GM23338 (cell line): ENCODE measurements at regions not wholly inside any gene's neighbourhood (a gene's known extent, or its start where the extent isn't known, plus 50 kb on each side); places are given as distances from the start of the nearest gene placed in this dataset.

Source experiments
- ATAC-seq: fragments of 200-7000 bp; cut with Tn5 transposase; 3 replicates; pipeline ENCODE4 v1.9.1; 2020
- DNase-seq: peaks from one replicate; pipeline ENCODE4 v3.0.0-alpha.2; 2015; ENCODE audit warnings: low spot score
- H2AFZ ChIP-seq: fragments of 200-600 bp; sonication (generic); 2 replicates; pipeline ENCODE4 v1.8.0; 2016; ENCODE audit warnings: antibody characterized with exemption, mild to moderate bottlenecking, moderate library complexity
- H3F3A ChIP-seq: fragments of 200-600 bp; sonication (generic); replicated peaks from 2 replicates; pipeline ENCODE4 v1.8.0; 2017; ENCODE audit warnings: antibody characterized with exemption, mixed run types, low read depth
- H3K27ac ChIP-seq: fragments of 200-600 bp; sonication (generic); 2 replicates; pipeline ENCODE4 v1.6.1; 2016; ENCODE audit warnings: low read depth
- H3K27me3 ChIP-seq: fragments of 200-600 bp; sonication (generic); 2 replicates; pipeline ENCODE4 v1.8.0; 2016; ENCODE audit warnings: mild to moderate bottlenecking, mixed run types, moderate library complexity; ENCODE audit not compliant: insufficient read depth
- H3K36me3 ChIP-seq: fragments of 200-600 bp; sonication (generic); 2 replicates; pipeline ENCODE4 v1.8.0; 2016; ENCODE audit warnings: mild to moderate bottlenecking; ENCODE audit not compliant: insufficient read depth
- H3K4me1 ChIP-seq: fragments of 200-600 bp; sonication (generic); 2 replicates; pipeline ENCODE4 v1.8.0; 2016; ENCODE audit warnings: mild to moderate bottlenecking, moderate library complexity; ENCODE audit not compliant: insufficient read depth
- H3K4me2 ChIP-seq: fragments of 200-600 bp; sonication (generic); 2 replicates; pipeline ENCODE4 v1.7.1; 2017; ENCODE audit warnings: mixed run types
- H3K4me3 ChIP-seq: fragments of 200-600 bp; sonication (generic); 2 replicates; pipeline ENCODE4 v1.6.1; 2016; ENCODE audit warnings: mixed run types
- H3K79me2 ChIP-seq: fragments of 200-600 bp; sonication (generic); replicated peaks from 2 replicates; pipeline ENCODE4 v1.8.0; 2017; ENCODE audit warnings: mild to moderate bottlenecking; ENCODE audit not compliant: insufficient read depth
- H3K9me2 ChIP-seq: fragments of 200-600 bp; sonication (generic); 2 replicates; pipeline ENCODE4 v1.8.0; 2017; ENCODE audit not compliant: insufficient read depth
- H4K20me1 ChIP-seq: fragments of 200-600 bp; sonication (generic); replicated peaks from 2 replicates; pipeline ENCODE4 v1.8.0; 2017; ENCODE audit warnings: mild to moderate bottlenecking; ENCODE audit not compliant: insufficient read depth
- H3K27ac Mint-ChIP-seq: 2 replicates; pipeline ENCODE4 v1.8.0; 2020; ENCODE audit warnings: inconsistent platforms, mild to moderate bottlenecking, moderate library complexity, mixed read lengths
- H3K27me3 Mint-ChIP-seq: 3 replicates; pipeline ENCODE4 v1.8.0; 2022; ENCODE audit warnings: low read depth, mild to moderate bottlenecking, moderate library complexity, mixed read lengths, inconsistent platforms; ENCODE audit not compliant: insufficient read depth, poor library complexity
- H3K36me3 Mint-ChIP-seq: 3 replicates; pipeline ENCODE4 v1.8.0; 2021; ENCODE audit warnings: low read depth, mild to moderate bottlenecking, inconsistent platforms, moderate library complexity, mixed read lengths
- H3K4me1 Mint-ChIP-seq: 3 replicates; pipeline ENCODE4 v1.8.0; 2020; ENCODE audit warnings: mild to moderate bottlenecking, inconsistent platforms, mixed read lengths
- H3K4me3 Mint-ChIP-seq: 3 replicates; pipeline ENCODE4 v1.8.0; 2021; ENCODE audit warnings: moderate library complexity, mild to moderate bottlenecking, inconsistent platforms, mixed read lengths
- H3K9me3 Mint-ChIP-seq: 3 replicates; pipeline ENCODE4 v1.8.0; 2020; ENCODE audit warnings: moderate library complexity, mild to moderate bottlenecking, inconsistent platforms, mixed read lengths
- EZH2 ChIP-seq: fragments of 200-600 bp; sonication (generic); IDR thresholded peaks from one replicate; pipeline ENCODE4 v1.8.0; 2017; ENCODE audit warnings: antibody characterized with exemption, mild to moderate bottlenecking, low read depth; ENCODE audit not compliant: unreplicated experiment
- EZH2phosphoT487 ChIP-seq: fragments of 200-600 bp; sonication (generic); IDR thresholded peaks from one replicate; pipeline ENCODE4 v1.8.1; 2018; ENCODE audit warnings: antibody characterized with exemption; ENCODE audit not compliant: unreplicated experiment
- JUNB ChIP-seq: IDR thresholded peaks from one replicate; pipeline ENCODE4 v1.6.1; 2016; ENCODE audit warnings: antibody characterized with exemption; ENCODE audit not compliant: unreplicated experiment
- NANOG ChIP-seq: IDR thresholded peaks from 2 replicates; pipeline ENCODE4 v1.6.1; 2016; ENCODE audit warnings: antibody characterized with exemption, borderline replicate concordance
- POLR2AphosphoS5 ChIP-seq: IDR thresholded peaks from 2 replicates; pipeline ENCODE4 v1.6.1; 2016; ENCODE audit warnings: antibody characterized with exemption, low read depth
- STAT1 ChIP-seq: IDR thresholded peaks from one replicate; pipeline ENCODE4 v1.6.1; 2016; ENCODE audit warnings: antibody characterized with exemption; ENCODE audit not compliant: unreplicated experiment
- ZNF114 ChIP-seq: fragments of 250-450 bp; sonication (Bioruptor Pico); IDR thresholded peaks from 2 replicates; pipeline ENCODE4 v1.5.0; 2020; ENCODE audit warnings: mild to moderate bottlenecking, moderate library complexity
- ZNF331 ChIP-seq: fragments of 250-450 bp; sonication (Bioruptor Pico); IDR thresholded peaks from 2 replicates; pipeline ENCODE4 v1.5.0; 2020; ENCODE audit warnings: low read depth, mild to moderate bottlenecking, moderate library complexity
- TF ChIP-seq, protein P1 (sequence below): IDR thresholded peaks from 2 replicates; pipeline ENCODE4 v1.6.1; 2016; ENCODE audit warnings: antibody characterized with exemption
- TF ChIP-seq, protein P2 (sequence below), 2 experiments: fragments of 200-600 bp in 1 of 2; sonication (generic) in 1 of 2; conservative IDR thresholded peaks; 2 replicates each; pipeline versions ENCODE4 v1.5.1 to v1.6.1; 2016 to 2017; ENCODE audit warnings: antibody characterized with exemption in 2 of 2, low read depth in 2 of 2, mild to moderate bottlenecking in 2 of 2, moderate library complexity in 1 of 2
- TF ChIP-seq, protein P3 (sequence below): IDR thresholded peaks from one replicate; pipeline ENCODE4 v1.6.1; 2018; ENCODE audit warnings: antibody characterized with exemption; ENCODE audit not compliant: unreplicated experiment
- TF ChIP-seq, protein P4 (sequence below): fragments of 250-450 bp; sonication (Bioruptor Pico); IDR thresholded peaks from 2 replicates; pipeline ENCODE4 v1.5.0; 2020; ENCODE audit warnings: mild to moderate bottlenecking, moderate library complexity

DNA sequence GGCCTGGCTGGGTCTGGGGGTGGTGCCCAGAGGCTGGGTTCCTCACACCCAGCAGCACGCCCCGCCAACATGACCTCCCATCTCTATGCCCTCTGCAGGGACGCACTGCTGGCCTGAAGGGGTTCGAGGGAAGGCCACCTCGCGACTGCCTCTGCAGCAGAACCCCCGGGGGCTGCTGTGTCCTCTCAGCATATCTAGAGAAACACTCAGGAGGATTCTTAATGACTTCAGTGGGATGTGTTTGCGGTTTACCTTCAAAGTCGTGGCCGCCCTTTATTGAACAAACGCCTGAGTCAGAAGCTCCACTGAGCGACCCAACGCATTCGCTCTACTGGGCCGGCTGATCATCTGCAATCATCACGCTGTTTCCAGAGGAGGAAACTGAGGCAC, 54.8 kb upstream of the GATA5 start:
- H3K36me3 ChIP-seq, result no peaks in the 10 kb centered on the region
- no peak overlapping the region for H3K4me3 Mint-ChIP-seq
- no peaks in the 10 kb centered on the region for H3K4me1 ChIP-seq
- peaks cover 9% of the 10 kb centered on the region for H3K27me3 Mint-ChIP-seq
- TF ChIP-seq, protein P1, sequence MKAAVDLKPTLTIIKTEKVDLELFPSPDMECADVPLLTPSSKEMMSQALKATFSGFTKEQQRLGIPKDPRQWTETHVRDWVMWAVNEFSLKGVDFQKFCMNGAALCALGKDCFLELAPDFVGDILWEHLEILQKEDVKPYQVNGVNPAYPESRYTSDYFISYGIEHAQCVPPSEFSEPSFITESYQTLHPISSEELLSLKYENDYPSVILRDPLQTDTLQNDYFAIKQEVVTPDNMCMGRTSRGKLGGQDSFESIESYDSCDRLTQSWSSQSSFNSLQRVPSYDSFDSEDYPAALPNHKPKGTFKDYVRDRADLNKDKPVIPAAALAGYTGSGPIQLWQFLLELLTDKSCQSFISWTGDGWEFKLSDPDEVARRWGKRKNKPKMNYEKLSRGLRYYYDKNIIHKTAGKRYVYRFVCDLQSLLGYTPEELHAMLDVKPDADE, result no peak
- TF ChIP-seq, protein P2, sequence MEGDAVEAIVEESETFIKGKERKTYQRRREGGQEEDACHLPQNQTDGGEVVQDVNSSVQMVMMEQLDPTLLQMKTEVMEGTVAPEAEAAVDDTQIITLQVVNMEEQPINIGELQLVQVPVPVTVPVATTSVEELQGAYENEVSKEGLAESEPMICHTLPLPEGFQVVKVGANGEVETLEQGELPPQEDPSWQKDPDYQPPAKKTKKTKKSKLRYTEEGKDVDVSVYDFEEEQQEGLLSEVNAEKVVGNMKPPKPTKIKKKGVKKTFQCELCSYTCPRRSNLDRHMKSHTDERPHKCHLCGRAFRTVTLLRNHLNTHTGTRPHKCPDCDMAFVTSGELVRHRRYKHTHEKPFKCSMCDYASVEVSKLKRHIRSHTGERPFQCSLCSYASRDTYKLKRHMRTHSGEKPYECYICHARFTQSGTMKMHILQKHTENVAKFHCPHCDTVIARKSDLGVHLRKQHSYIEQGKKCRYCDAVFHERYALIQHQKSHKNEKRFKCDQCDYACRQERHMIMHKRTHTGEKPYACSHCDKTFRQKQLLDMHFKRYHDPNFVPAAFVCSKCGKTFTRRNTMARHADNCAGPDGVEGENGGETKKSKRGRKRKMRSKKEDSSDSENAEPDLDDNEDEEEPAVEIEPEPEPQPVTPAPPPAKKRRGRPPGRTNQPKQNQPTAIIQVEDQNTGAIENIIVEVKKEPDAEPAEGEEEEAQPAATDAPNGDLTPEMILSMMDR (conservative IDR thresholded peaks at IDR 0.05; ENCODE audit: low read depth in 2 of 2), result no peak
- TF ChIP-seq EZH2phosphoT487 (no peak), NANOG (no peak), ZNF331 (CRISPR knock-in tag) (no peak), JUNB (no peak), STAT1 (no peak), POLR2AphosphoS5 (no peak), ZNF114 (no peak), EZH2 (no peak)
- TF ChIP-seq, protein P3, sequence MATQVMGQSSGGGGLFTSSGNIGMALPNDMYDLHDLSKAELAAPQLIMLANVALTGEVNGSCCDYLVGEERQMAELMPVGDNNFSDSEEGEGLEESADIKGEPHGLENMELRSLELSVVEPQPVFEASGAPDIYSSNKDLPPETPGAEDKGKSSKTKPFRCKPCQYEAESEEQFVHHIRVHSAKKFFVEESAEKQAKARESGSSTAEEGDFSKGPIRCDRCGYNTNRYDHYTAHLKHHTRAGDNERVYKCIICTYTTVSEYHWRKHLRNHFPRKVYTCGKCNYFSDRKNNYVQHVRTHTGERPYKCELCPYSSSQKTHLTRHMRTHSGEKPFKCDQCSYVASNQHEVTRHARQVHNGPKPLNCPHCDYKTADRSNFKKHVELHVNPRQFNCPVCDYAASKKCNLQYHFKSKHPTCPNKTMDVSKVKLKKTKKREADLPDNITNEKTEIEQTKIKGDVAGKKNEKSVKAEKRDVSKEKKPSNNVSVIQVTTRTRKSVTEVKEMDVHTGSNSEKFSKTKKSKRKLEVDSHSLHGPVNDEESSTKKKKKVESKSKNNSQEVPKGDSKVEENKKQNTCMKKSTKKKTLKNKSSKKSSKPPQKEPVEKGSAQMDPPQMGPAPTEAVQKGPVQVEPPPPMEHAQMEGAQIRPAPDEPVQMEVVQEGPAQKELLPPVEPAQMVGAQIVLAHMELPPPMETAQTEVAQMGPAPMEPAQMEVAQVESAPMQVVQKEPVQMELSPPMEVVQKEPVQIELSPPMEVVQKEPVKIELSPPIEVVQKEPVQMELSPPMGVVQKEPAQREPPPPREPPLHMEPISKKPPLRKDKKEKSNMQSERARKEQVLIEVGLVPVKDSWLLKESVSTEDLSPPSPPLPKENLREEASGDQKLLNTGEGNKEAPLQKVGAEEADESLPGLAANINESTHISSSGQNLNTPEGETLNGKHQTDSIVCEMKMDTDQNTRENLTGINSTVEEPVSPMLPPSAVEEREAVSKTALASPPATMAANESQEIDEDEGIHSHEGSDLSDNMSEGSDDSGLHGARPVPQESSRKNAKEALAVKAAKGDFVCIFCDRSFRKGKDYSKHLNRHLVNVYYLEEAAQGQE, result no peak
- TF ChIP-seq, protein P4, sequence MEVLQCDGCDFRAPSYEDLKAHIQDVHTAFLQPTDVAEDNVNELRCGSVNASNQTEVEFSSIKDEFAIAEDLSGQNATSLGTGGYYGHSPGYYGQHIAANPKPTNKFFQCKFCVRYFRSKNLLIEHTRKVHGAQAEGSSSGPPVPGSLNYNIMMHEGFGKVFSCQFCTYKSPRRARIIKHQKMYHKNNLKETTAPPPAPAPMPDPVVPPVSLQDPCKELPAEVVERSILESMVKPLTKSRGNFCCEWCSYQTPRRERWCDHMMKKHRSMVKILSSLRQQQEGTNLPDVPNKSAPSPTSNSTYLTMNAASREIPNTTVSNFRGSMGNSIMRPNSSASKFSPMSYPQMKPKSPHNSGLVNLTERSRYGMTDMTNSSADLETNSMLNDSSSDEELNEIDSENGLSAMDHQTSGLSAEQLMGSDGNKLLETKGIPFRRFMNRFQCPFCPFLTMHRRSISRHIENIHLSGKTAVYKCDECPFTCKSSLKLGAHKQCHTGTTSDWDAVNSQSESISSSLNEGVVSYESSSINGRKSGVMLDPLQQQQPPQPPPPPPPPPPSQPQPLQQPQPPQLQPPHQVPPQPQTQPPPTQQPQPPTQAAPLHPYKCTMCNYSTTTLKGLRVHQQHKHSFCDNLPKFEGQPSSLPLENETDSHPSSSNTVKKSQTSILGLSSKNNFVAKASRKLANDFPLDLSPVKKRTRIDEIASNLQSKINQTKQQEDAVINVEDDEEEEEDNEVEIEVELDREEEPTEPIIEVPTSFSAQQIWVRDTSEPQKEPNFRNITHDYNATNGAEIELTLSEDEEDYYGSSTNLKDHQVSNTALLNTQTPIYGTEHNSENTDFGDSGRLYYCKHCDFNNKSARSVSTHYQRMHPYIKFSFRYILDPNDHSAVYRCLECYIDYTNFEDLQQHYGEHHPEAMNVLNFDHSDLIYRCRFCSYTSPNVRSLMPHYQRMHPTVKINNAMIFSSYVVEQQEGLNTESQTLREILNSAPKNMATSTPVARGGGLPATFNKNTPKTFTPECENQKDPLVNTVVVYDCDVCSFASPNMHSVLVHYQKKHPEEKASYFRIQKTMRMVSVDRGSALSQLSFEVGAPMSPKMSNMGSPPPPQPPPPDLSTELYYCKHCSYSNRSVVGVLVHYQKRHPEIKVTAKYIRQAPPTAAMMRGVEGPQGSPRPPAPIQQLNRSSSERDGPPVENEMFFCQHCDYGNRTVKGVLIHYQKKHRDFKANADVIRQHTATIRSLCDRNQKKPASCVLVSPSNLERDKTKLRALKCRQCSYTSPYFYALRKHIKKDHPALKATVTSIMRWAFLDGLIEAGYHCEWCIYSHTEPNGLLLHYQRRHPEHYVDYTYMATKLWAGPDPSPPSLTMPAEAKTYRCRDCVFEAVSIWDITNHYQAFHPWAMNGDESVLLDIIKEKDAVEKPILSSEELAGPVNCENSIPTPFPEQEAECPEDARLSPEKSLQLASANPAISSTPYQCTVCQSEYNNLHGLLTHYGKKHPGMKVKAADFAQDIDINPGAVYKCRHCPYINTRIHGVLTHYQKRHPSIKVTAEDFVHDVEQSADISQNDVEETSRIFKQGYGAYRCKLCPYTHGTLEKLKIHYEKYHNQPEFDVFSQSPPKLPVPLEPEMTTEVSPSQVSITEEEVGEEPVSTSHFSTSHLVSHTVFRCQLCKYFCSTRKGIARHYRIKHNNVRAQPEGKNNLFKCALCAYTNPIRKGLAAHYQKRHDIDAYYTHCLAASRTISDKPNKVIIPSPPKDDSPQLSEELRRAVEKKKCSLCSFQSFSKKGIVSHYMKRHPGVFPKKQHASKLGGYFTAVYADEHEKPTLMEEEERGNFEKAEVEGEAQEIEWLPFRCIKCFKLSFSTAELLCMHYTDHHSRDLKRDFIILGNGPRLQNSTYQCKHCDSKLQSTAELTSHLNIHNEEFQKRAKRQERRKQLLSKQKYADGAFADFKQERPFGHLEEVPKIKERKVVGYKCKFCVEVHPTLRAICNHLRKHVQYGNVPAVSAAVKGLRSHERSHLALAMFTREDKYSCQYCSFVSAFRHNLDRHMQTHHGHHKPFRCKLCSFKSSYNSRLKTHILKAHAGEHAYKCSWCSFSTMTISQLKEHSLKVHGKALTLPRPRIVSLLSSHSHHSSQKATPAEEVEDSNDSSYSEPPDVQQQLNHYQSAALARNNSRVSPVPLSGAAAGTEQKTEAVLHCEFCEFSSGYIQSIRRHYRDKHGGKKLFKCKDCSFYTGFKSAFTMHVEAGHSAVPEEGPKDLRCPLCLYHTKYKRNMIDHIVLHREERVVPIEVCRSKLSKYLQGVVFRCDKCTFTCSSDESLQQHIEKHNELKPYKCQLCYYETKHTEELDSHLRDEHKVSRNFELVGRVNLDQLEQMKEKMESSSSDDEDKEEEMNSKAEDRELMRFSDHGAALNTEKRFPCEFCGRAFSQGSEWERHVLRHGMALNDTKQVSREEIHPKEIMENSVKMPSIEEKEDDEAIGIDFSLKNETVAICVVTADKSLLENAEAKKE (CRISPR knock-in tag), result no peak
- H3K27ac Mint-ChIP-seq, result no peak overlapping the region
- no peak overlapping the region for H3K4me3 ChIP-seq
- no peaks in the 10 kb centered on the region for H4K20me1 ChIP-seq
- H3K4me1 Mint-ChIP-seq, result peaks cover 3% of the 10 kb centered on the region
- H2AFZ ChIP-seq, result no peak overlapping the region
- H3K27me3 ChIP-seq, result no peaks in the 10 kb centered on the region
- no peak overlapping the region for H3K4me2 ChIP-seq
- H3K27ac ChIP-seq, result no peak overlapping the region
- ATAC-seq (no peak), DNase-seq (no peak)
- no peaks in the 10 kb centered on the region for H3K9me2 ChIP-seq
- no peaks in the 10 kb centered on the region for H3K9me3 Mint-ChIP-seq
- H3F3A ChIP-seq, result no peaks in the 10 kb centered on the region
- no peaks in the 10 kb centered on the region for H3K36me3 Mint-ChIP-seq
- no peaks in the 10 kb centered on the region for H3K79me2 ChIP-seq
